Omental fat pad (tissue), 3 donors: ENCODE measurements at regions not wholly inside any gene's neighbourhood (a gene's known extent, or its start where the extent isn't known, plus 50 kb on each side); places are given as distances from the start of the nearest gene placed in this dataset.

Experiments
- ATAC-seq: fragments of 150-250 bp; one replicate; pipeline ENCODE4 v1.9.1; 2016; ENCODE audit warnings: mild to moderate bottlenecking, moderate library complexity; ENCODE audit not compliant: low FRiP score
- DNase-seq: peaks from one replicate; pipeline ENCODE4 v3.0.0-alpha.2; 2019; ENCODE audit warnings: low spot score
- TF ChIP-seq, protein P1 (sequence below), 3 donors: fragments of 450-650 bp; IDR thresholded peaks; one replicate each; pipeline ENCODE4 v1.5.1; 2016 to 2017; ENCODE audit warnings: antibody characterized with exemption in 3 of 3, mild to moderate bottlenecking in 3 of 3, moderate library complexity in 2 of 3

DNA sequence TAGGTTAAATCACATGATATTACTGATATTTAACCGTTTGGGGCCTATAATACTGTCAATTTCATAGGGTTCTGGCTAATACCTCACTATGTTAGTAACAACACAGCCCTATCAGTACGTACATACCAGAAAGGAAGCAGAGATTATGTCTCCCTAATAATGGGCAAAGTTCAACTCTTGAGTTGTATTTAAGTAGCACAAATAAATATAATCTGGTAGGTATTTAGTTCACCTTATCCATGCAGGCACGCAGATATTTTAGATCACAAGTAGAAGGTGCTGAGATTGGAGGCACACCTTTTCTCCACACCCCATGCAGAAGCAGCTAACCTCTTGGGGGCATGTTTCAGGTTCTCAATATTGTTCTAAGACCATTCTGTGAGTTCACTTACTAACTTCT is 118.9 kb downstream of the IRS1 start:
- DNase-seq (no peak), ATAC-seq (no peak)
- TF ChIP-seq, protein P1, sequence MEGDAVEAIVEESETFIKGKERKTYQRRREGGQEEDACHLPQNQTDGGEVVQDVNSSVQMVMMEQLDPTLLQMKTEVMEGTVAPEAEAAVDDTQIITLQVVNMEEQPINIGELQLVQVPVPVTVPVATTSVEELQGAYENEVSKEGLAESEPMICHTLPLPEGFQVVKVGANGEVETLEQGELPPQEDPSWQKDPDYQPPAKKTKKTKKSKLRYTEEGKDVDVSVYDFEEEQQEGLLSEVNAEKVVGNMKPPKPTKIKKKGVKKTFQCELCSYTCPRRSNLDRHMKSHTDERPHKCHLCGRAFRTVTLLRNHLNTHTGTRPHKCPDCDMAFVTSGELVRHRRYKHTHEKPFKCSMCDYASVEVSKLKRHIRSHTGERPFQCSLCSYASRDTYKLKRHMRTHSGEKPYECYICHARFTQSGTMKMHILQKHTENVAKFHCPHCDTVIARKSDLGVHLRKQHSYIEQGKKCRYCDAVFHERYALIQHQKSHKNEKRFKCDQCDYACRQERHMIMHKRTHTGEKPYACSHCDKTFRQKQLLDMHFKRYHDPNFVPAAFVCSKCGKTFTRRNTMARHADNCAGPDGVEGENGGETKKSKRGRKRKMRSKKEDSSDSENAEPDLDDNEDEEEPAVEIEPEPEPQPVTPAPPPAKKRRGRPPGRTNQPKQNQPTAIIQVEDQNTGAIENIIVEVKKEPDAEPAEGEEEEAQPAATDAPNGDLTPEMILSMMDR (IDR thresholded peaks at IDR 0.05) = no peak

DNA sequence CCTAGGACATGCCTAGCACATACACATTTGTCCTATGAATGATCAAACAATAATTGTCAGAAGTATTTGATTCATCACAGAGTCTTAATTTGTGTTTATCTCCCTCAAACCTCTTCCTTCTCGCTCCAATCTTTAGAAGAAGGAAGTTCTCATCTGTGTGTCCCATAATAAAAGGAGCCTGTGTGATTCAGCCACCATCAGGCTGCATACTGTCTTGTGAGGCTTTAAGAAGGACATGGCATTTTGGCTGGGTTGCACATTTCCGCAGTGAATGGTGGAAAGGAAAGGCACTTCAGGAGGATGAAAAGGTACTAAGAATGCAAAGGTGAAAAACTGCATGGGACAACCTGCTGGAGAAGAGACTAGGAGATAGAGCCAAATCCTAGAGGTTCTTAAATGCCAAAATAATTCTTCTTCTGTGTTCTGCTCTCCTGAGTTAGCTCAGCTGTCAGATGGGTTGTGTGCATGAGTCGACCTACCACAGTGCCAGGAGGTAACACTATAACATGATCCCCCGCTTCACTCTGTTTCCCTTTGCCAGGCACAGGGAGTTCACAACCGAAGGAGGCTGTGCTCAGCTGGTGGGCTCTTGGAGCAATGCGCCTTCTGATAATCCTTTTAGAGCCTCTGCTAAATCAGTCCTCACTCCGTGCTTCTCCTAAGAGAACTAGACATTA is 120.1 kb downstream of the IRS1 start:
- DNase-seq (no peak), ATAC-seq (no peak)
- TF ChIP-seq, protein P1 (IDR thresholded peaks at IDR 0.05) = no peak

DNA sequence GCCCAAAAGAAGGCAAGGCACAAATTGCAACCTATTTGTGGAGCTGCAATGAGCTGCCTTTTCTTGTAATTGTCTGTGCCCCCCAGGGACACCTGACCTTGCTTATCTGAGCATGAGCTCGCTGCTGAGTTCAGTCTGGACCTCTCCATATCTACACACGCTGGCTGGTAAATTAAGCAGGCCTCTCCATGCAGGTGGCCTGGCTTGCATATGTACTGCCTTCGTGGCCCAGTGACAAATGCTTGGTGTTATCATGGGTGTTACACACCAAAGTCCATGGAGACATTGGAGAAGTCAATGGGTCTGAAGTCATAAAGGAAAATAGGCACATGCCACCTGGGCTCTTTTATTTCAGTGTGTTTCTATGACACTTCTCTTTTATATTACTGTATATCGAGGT is 121.2 kb downstream of the IRS1 start:
- DNase-seq = no peak
- ATAC-seq = no peak
- TF ChIP-seq, protein P1 (IDR thresholded peaks at IDR 0.05) = no peak

DNA sequence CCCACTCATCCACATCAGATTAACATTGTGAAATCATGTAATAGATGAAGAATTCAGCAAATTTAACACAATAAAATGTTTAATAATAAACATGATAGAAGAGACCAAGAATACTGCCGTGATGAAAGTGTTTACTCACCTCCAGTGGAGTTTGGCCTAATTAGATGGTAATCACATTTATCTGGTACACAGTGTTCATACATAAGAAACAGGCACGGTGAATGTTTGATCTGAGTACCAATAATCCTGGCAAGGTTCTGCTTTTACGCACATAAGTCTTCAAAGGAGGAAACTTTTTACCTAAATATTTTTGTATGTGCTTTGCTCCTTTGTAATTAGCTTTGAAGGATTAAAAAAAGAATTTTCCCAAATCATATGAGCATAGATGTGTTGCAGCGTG is 122.5 kb downstream of the IRS1 start:
- TF ChIP-seq, protein P1 (IDR thresholded peaks at IDR 0.05) = no peak
- no peak for ATAC-seq
- DNase-seq = no peak

DNA sequence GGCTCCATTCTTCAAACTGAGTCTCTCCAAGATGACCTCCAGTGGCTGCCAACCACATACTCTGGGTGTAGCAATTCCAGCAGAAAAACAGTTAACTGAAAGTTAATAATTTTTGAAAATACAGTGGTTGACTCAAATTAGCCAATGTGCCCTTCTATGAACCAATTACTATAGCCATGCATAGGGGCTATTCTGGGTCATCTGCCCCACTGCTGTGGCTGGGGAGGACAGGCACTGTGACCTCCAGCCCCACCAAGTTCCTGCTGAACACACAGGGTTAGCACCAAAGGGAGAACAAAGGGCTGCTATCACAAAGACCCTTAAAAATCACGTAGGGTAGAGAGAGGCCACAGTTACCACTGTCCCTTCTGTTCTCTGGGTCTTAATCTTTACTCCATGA is 123.0 kb downstream of the IRS1 start:
- no peak for ATAC-seq
- no peak for DNase-seq
- TF ChIP-seq, protein P1 (IDR thresholded peaks at IDR 0.05) = no peak

DNA sequence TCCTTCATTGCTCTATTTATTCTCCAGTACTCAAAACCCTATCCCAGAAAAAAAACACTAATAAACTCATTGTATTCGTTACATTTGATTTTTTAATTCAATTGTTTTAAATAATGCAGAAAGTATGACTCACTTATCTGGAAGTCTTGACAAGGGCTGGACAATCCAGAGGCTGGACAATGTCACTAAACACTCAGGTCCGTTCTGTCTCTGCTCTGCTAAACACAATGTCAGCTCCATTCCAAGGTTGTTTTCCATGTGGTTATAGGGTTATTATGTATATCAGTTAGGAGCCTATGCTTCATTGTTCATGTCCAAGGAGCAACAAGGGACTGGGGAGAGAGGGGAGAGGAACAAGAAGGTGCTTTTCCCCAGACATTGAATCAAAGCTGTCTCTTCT is 125.5 kb downstream of the IRS1 start:
- TF ChIP-seq, protein P1 (IDR thresholded peaks at IDR 0.05) = no peak
- ATAC-seq (no peak), DNase-seq (no peak)

DNA sequence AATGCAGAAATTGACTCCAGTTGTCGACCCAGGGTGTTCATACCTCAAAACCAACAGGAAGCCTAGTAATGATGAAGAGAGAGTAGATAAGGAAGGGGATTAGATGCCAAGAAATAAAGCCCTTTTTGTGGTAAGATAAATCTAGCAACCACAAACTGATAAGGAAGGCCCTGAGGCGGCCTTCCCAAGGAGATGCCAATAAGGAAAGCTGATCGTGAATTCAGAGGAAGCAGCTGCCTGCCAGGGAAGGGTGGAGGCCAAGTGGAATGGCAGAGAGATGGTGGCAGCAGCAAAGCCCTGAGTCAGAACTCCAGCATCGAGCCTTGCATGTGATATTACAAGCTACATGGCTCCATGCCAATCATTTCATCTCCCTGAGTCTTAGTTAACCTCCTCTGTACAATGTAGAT is 126.3 kb downstream of the IRS1 start:
- peak; percentile 70 for ATAC-seq
- TF ChIP-seq, protein P1 (IDR thresholded peaks at IDR 0.05) = no peak
- DNase-seq = no peak
